Stimulated activated CD4-positive, alpha-beta T cell treated with anti-CD3 and anti-CD28 coated beads, Interleukin-2, amount 100 ng/mL, for 24 hours (primary cell): ENCODE measurements at regions not wholly inside any gene's neighbourhood (a gene's known extent, or its start where the extent isn't known, plus 50 kb on each side); places are given as distances from the start of the nearest gene placed in this dataset.

Experiments
- DNase-seq, 2 donors: peaks; one replicate each; pipeline ENCODE4 v3.0.0-alpha.2; 2020

DNA sequence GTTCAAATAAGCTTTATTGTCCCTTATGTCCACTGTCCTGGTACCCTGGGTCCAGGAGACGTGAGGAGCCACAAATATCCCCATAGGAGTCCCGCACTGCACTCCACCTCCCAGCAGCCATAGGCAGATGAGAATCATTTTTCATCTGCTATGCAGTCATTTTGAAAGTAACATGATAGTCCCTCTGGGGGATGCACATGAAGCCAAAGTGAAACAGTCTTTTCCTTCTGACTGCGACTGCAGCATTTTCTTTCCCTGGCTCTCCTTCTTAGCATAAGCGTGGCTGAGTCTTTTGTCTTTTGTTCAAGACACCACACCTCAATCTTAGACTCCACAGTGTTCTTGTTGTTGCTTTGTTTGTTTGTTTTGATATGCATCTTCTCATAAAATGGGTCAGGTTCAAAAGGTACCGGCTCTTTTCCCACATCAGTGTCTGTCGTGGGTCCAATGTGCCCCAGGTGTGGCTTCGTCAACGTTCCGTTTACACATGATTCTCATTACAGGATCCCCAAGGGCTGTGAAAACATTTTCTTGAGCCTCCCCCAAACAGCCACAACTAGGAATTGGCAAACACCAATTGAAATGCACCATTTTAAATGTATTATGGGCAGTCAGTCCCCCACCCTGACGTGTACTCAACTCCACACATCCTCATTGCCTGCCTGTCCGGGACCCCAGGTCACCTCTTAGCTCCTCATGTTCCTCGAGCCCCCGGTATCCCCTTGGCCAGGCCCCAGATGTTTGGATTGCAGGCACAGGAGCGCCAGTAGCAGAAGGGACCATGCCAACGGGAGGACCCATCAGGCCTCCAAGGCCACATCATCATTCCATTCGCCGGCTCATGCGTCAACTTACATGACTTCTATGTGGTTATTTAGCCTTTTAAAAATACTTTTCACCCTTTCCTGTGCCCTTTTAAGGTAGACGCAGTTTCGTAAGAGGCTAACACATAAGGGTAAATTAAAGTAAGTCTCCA is 237.8 kb upstream of the DAPK1 start:
- DNase-seq = no peak

DNA sequence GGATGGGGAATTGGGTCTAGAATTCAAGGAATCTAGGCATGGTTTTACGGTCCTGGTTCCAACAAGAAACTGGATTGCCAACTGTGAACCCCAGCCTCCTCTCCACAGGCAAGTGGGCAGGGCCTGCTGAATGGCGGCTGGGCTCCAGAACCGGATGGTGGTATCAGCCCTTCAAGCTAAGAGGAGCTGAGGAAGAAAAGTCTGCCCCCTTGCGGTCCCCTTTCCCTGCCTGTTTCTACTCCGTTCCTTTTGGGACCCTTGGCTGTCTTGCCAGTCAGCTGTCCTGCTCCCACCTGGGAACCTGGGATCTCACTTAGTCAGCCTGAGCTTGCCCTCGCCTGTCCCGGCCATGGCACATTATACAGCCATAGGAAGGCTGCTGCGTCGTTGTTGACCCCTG is 234.4 kb upstream of the DAPK1 start:
- no peak for DNase-seq

DNA sequence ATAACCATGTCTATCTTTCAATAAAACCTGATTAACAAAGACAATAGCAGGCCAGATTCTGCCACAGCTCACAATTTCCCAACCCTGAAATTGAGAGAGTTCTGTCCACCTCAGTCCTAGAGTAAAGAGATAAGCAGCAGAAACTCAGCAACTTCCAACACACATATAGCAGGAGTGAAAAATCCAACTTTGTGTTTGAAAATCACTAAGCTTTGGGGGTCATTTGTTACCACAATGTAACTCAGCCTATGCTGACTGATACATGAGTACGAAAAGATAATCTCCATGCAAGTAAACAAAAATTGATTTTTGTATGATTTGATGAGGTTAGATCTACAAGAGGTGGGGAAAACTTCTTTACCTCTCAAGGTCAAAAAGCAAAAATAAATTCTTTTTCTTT is 231.0 kb upstream of the DAPK1 start:
- DNase-seq = no peak

DNA sequence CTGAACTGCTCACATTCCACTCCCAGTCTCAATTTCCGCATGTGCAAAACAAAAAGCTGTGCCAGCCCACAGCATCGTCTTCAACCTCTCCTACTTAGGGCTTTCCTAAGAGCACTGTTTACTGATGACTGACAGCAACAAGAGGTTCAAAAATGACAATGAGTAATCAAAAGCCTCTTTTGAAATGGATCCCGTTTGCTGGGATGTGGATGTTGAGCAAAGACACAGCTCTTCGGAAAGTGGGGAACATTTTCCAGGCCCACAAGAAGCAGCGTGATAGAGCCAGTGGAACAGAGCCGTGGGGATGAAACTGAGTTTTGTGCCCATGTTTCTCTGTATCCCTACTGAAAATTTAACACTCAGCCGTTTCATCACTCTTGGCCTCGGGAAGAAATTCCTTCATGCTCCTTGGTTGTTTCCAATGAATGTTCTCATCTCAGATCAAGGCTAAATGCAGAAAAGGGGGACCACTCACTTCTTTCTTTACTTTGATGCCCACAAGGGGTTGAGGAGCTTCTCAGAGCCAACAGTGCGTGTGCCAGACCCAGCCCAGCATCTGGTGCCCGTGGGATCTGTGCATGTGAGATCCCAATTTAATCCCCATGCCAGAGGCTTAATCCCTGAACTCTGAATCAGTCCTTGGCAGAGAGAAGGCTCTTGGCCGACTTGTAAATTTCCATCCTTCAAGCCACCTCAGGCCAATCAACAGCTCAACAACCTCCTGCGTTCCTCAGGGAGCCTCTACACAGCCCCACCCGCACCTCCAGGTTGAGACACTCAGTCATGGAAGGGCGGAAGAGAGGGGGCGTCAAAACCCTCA is 230.2 kb upstream of the DAPK1 start:
- no peak for DNase-seq

DNA sequence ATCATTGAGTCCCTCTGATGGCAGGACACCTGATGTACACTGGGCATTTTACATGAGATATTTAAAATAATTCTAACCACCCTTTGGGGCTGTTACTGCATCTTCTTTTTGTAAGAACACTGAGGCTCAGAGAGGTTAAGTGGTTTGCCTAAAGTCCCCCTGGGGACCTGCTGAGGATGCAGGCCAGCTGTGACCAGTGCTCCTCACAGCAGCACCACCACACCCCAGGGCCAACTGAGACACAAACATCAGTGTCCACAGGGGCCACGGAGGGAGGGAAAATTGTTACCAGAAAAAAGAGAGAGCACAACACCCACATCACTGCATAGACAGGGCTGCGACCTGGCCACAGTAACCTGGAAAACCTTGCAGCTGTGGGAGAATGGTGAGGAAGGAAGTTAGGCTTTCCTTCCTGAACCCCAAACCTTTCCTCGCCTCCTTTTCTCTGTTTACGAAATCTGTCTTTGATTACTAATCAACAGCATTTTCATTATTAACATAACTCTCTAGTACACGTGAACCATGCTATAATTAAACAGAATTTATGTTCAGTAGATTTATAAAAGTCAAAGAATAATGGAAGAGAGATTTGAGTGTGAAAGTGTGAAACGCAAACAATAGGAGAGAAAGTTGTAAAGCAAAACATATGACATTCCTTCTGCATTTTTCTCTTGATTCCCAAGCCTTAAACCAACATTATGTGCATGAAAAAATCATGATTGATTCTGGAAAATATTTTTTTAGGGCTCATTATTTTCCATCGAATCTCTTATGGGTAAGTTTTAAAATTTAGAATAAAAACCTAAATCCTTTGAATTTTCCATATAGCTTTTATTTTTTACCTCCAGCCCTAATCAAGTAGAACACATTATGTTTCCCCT is 228.1 kb upstream of the DAPK1 start:
- DNase-seq = no peak

DNA sequence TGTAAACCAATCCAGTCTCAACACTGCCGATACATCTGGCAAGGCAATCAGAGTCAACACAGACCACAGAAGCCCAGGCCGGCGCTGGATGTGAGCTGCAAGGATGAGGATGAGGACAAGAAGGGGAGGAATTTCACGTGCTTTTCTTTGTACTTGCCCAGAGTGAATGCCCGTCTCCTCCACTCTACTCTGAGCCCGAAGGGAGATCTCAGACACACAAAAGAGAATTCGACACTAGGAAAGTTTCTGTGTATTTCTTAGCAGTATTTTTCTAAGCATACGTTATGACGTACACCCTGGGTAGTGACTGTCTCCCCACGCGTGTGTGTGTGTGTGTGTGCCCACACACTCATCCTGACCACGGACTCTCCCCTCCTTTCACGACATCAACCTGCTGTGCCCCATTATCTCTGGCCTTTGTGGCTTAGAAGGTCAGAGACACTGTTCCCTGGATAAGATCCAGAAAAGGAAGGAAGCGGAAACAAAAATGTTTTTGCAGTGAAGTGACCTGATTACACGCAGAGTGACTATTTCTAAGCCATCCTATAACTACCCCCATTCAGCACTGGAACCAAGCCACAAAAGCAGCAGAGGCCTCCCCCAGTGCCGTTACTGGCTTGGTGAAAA is 227.3 kb upstream of the DAPK1 start:
- DNase-seq = no peak

DNA sequence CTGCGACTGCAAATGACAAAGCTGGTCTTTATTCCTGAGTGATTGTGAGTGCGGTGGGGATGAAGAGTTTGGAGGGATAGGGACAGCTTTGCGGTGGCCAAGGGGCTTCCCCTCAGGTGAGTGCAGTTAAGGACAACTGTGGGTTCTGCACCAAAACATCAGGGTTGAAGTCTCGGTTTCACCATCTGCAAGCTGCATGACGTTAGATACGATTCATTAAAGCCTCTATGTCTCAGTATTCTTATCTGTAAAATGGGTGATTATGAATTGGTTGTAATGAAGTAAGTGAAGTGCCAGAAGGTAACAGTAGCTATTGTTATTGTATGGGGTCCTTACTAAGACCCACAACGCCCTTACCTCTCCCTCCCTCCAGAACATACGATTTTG is 226.8 kb upstream of the DAPK1 start:
- DNase-seq = no peak

DNA sequence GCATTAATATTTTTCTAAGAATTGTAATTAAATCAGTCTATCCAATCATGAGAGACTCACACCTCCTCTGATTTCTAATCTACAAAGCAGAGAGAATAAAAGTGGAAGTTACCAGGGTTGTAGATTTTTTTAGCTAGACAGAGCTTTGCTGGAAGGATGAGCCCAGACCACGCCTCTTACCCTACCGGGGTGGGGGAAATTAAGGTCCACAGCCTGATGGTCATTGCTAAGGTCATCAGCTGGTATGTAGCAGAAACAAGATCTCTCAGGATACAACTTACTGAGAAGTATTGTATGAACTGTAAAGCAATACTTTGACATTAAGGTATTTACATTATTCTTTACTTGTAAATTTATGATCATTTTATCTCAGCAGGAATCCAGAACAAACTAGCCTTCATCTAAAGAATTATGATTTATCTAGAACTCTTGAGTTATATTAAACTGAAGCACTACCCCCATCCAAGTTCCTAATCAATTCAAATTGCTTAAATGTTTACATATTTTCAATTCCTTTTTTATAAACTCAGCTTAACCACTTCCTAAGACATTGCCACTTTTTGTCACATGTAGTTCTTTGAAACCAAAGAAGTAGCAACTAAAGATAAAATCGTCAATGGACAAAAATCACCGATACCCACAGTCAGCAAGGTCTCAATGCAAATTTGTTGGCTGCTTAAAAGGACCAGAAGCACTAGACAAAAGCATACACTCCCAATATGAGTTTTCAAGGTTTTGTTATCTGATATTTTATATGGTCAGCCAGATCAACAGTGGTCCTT is 225.8 kb upstream of the DAPK1 start:
- DNase-seq = no peak

DNA sequence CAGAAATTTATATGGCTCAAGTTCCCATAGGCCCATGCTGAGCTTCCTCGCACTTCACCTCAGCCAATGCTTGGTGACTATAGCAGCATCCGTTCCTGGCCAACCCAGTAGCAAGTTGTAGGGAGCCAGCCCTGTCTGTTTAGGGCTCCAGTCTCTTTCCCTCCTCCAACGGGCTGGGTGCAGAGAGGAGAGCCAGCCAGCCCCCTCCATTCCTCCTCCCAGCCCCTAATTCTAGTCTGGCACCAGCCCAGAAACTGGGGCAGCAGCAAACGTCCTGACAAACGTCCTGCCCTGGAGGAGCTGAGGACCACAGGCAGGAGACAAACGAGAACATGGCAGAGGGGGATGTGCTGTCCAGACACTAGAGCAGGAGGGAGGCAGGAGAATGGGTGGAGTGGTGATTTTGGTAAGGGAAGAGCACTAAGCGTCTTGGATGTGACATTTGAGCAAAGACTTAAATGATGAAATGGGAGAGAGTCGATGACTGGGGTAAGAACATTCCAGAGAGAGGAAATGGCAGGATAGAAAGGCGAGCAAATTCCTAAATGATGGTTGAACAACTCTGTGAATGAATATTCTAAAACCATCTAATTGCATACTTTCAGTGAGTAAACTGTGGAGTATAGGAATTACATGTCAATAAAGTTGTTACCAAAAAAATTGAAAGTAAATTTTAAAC is 222.5 kb upstream of the DAPK1 start:
- no peak for DNase-seq

DNA sequence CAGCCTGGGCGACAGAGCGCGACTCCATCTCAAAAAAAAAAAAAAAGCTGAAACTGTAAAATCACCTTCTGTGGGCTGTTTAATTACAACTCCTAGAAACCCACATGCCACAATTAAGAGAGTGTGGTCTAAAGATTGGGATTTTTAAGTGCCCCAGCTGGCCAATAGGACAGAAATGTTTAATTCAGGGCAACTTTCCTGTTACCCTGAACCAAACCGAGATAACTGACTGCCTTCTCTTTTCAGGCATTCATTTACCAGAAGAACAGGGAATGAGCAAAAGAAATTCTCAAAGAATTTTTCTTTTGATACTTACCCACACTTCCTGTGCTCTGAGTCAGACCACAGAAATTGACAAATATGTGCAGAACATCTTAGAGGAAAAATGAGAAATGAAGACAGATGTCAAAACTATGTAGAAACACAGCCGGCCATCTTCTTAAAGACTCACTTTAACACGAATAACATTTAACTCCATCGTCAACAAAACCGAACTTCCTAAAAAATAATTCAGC is 221.3 kb upstream of the DAPK1 start:
- no peak for DNase-seq

DNA sequence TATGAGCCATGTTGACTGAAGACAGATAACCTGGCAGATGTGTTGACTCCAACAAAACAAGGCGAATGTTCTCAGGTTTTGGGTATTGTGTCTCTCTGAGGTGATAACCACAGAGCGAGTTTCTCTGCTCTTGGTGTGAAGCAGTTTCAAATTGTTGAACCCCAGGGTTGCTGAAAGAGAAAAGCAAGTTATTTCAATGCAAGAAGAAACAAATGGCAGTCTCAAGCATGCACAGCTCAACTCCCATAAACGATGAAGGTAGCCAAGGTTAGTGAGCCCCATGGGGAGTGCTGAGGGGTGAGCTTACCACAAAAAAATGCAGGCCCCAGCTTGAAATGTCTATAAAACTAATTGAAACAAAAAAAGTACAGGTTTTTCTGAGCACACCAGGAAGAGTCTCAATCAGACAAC is 220.8 kb upstream of the DAPK1 start:
- DNase-seq = no peak

DNA sequence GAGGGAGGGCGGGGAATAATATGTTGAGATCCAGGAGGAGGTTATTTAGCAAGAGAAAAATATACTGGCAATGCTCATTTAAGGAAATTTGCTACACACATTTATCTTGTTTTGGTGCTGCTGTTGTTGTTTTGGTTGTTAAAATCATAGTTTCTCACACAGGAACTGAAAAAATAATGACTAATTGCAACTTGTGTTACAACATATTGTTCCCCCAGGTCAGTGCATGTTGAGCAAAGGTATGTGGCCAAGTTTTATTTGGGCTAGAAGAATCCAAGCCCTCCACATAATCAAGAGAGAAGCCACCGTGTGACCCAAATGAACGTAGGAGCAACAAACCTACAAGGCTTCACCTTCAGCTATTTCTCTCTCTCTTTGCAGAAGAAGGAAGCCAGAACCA is 220.3 kb upstream of the DAPK1 start:
- DNase-seq = no peak

DNA sequence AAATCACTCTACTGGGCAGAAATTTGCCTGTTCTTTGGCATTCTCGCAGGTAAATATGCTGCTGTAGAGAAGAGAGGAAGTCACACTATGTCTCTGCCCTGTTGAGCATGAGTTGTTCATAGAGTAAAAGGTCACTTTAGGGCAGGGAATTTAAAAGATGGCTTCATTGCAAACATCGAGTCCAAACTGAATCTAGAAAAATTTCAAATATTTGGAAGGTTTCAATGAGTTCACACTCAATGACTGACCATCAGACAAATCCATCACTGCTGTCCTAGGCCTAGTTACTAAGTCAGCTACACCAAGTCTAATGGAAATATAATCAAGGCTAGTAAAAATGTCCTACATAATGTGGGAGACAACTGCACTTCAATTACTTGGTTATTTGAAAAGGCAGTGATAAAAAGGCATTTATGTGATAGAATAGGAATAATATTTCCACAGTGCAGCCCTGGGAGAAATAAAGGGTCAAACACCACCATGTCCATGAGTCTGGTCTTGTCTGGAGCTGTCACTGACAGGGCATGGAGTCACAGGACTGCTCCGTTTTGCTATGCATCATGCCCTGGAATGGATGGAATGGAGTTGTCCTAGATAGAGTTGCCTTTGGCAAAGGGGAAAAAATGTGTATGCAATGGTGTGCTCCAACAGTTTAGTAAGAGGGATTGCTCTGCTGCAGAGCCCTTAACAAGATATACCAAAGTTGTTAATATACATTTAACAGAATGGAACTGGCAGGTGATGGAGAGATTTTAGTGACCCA is 218.5 kb upstream of the DAPK1 start:
- no peak for DNase-seq

DNA sequence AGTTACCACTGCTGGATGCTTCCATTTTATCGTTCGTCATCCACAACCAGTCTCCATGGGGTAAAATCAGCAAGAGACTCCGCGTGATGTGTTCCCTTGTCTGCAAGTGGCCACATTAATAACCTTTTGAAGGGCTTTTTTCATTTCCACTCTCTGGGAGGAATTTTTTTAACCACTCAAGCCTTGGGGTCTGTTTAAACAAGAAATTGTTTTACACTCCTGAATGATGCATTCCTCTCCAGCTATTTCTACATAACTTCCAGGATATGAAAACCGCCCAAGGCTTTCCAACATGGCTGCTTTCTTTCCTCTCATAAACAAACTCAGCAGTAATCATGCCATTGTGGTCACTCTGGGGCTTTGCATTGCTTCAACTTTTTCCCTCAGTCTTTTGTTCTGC is 217.2 kb upstream of the DAPK1 start:
- no peak for DNase-seq

DNA sequence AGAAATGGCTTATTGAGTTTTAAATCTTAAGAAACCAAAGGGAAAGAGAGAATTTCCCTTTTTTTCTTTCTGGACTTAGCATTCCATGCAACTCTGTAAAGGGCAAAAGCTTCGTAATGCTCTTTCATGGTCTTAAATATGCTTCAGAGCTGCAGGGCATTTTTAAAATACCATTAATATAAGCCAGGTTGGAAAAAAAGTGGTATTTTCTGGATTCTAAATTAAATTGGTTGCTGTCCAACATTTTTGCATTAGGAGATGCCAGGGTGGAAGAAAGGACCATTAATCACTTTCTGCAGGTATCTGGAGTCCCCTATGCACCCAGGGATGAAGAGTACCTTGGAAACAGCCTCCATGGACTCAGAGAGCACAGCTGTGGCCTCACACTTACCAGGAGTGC is 215.1 kb upstream of the DAPK1 start:
- DNase-seq = no peak

DNA sequence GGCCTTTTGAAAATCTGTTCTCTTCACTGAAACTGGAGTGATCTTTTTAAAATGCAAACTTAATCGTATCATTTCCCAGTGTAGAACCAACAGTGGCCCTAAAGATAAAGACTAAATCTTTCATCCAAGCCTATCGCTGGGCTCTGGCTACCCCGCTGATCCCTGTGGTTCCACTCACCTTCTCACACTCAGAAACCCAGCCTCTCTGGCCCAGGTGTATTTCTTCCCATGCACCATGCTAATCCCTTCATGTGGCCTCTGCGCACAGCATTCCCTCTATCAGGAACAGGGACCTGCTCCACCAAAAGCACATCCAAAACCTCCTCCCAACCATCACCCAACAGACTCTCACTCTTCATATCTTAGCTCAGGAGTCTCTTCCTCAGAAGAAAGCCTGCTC is 214.1 kb upstream of the DAPK1 start:
- DNase-seq = no peak

DNA sequence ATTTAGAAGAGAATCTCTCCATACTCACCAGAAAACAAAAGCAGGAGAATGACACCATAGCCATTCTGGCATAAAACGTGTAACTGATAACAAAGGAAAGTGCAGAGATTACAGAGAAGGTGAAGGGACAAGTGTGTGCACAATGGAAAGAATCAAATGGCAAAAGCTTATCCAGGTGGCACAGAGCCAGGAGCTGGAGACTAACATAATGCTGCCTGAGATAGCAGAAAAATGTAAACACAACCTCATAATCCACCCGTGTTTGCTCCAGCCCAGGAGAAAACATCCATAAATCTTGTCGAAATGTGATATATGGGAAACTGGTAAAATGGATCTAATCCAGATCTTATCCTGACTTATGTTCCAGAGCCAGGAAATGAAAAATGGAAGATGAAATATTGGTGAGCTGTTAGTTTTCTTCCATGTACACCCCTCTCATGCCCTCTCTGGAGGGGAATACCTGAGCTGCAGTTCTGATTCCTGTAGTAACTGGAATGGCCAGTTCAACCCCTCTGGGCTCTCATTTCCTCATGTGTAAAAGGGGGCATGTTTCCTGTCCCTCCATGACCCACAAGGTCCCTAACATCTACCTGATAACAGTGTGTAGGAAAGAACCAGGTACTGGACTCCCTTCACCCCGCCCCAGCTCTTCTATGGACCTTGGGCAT is 212.3 kb upstream of the DAPK1 start:
- no peak for DNase-seq

DNA sequence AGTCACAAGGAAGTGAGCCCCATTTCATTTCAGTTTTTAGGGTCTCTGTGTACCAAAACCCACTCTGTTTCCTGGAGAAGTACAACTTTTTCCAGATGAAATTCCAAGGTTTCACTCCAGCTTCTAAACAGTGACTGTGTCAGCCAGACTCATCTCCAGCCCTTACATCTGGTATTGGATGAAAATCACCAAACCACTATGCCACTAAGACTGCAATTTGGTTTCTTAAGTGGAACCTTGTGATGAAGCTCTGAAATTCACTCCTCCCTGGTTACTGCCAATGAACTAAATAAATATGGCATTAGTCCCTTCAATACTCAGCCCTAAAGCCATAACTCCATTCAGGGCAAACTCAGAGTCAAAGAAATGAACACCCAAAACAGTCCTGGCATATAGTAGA is 211.2 kb upstream of the DAPK1 start:
- DNase-seq = no peak

DNA sequence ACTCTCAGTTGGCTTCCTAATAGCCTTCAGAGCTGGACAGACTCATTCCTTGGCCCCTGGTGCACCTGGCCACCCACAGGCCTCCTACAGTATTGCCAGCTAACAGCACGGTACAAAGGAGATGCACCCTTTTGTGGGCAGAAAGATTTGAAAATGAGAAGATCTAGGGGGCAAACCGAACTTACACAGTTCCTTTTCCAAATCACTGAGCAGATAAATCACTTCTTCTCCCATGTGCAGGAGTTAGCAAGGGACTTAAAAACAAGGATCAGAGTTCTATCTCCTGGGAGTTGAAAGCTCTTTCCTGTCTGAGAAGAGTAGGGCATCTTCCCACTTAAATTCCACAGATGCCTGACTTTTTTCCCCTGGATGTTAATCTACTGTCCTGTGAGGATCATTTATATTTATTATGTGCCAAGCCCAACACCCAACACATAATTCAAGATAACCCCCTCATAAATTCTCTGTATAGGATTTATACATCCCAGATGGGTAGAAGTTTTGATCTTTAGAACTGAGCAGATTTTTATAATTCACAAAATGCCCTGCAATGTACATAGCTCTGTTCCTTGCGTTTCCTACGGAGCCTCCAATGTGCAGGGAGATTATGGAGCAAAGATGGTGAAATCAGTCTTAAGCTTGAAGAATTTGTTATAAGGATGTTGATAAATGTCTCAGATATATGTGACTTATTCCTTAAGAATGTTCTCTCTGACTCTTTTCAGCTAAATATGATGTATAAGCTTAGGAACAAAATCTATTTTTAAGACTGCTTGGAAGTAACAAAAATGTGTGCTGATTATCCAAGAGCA is 207.2 kb upstream of the DAPK1 start:
- no peak for DNase-seq
